Astrocyte of the hippocampus (primary cell): ENCODE measurements at regions not wholly inside any gene's neighbourhood (a gene's known extent, or its start where the extent isn't known, plus 50 kb on each side); places are given as distances from the start of the nearest gene placed in this dataset.
A peak's percentile ranks its signal among the peaks of the same experiment; 100 is the strongest.
"Not testable (repeated sequence)": the region's sequence is repeated elsewhere in the genome, so short reads cannot be mapped to it uniquely, and the experiment has no call there.

Experiments used
- DNase-seq: peaks from one replicate; pipeline ENCODE4 v3.0.0; 2011; ENCODE audit warnings: low read depth, low spot score

- no peak for DNase-seq
Observed at GRCh38 chr10:36452851-36453250, 672.5 kb upstream of the ANKRD30A start.

GRCh38 chr10:36451391-36451970, 673.9 kb upstream of the ANKRD30A start:
- no peak for DNase-seq

- DNase-seq = peak; percentile 51
Observed at GRCh38 chr10:36450380-36450779, 675.0 kb upstream of the ANKRD30A start.

GRCh38 chr10:36448760-36449691, 676.4 kb upstream of the ANKRD30A start:
- DNase-seq = peak; percentile 8

- DNase-seq = no peak
Observed at GRCh38 chr10:36446881-36447280, 678.5 kb upstream of the ANKRD30A start.

GRCh38 chr10:36443233-36443632, 682.2 kb upstream of the ANKRD30A start:
- DNase-seq = no peak

- peak; percentile 39 for DNase-seq
Observed at GRCh38 chr10:36441557-36441956, 683.8 kb upstream of the ANKRD30A start.

- no peak for DNase-seq
Observed at GRCh38 chr10:36440539-36440938, 684.9 kb upstream of the ANKRD30A start.

GRCh38 chr10:36437367-36437766, 688.0 kb upstream of the ANKRD30A start:
- no peak for DNase-seq

- no peak for DNase-seq
Observed at GRCh38 chr10:36428507-36428906, 696.9 kb upstream of the ANKRD30A start.

- no peak for DNase-seq
Observed at GRCh38 chr10:36425131-36425797, 700.1 kb upstream of the ANKRD30A start.

- no peak for DNase-seq
Observed at GRCh38 chr10:36424502-36424901, 700.9 kb upstream of the ANKRD30A start.

- DNase-seq = peak; percentile 39
Observed at GRCh38 chr10:36423821-36424248, 701.6 kb upstream of the ANKRD30A start.

- no peak for DNase-seq
Observed at GRCh38 chr10:36421992-36422391, 703.4 kb upstream of the ANKRD30A start.

GRCh38 chr10:36416513-36416912, 708.9 kb upstream of the ANKRD30A start:
- no peak for DNase-seq

GRCh38 chr10:36412942-36413341, 712.5 kb upstream of the ANKRD30A start:
- no peak for DNase-seq

- not testable (repeated sequence) for DNase-seq
Observed at GRCh38 chr10:36400238-36400637, 725.2 kb upstream of the ANKRD30A start.

GRCh38 chr10:36393801-36394200, 731.6 kb upstream of the ANKRD30A start:
- no peak for DNase-seq

GRCh38 chr10:36391405-36391804, 734.0 kb upstream of the ANKRD30A start:
- DNase-seq = no peak

GRCh38 chr10:36390221-36390620, 735.2 kb upstream of the ANKRD30A start:
- no peak for DNase-seq

GRCh38 chr10:36388166-36388565, 737.2 kb upstream of the ANKRD30A start:
- DNase-seq = no peak

- DNase-seq = no peak
Observed at GRCh38 chr10:36385693-36386092, 739.7 kb upstream of the ANKRD30A start.
